Muscle of leg (tissue), 3 donors: ENCODE measurements at regions not wholly inside any gene's neighbourhood (a gene's known extent, or its start where the extent isn't known, plus 50 kb on each side); places are given as distances from the start of the nearest gene placed in this dataset.

Source experiments
- DNase-seq: peaks from one replicate; pipeline ENCODE4 v3.0.0; 2013
- H3K27ac ChIP-seq: one replicate; pipeline ENCODE4 v1.5.1; 2013; ENCODE audit warnings: mild to moderate bottlenecking, low read length, control low read depth
- H3K27me3 ChIP-seq: one replicate; pipeline ENCODE4 v1.6.1; 2013; ENCODE audit warnings: low read length; ENCODE audit not compliant: control insufficient read depth, insufficient read depth
- H3K36me3 ChIP-seq: one replicate; pipeline ENCODE4 v1.6.1; 2013; ENCODE audit warnings: low read length; ENCODE audit not compliant: control insufficient read depth, insufficient read depth
- H3K4me1 ChIP-seq: one replicate; pipeline ENCODE4 v1.6.1; 2013; ENCODE audit warnings: low read length; ENCODE audit not compliant: control insufficient read depth, insufficient read depth
- H3K4me3 ChIP-seq: one replicate; pipeline ENCODE4 v1.5.1; 2013; ENCODE audit warnings: low read length, control low read depth
- H3K9me3 ChIP-seq: replicated peaks from 2 replicates; pipeline ENCODE4 v1.6.1; 2013; ENCODE audit warnings: low read depth, low read length; ENCODE audit not compliant: control insufficient read depth
- WGBS: methylation state at CpG from one replicate; pipeline ENCODE4 v1.1.5; 2013; ENCODE audit warnings: missing lambda C conversion rate; ENCODE audit not compliant: insufficient coverage; 5-methylcytosine and 5-hydroxymethylcytosine counted together

GRCh38 chr10:118501171-118501570 lies 94.3 kb downstream of the PRLHR start:
- H3K36me3 ChIP-seq, result no peaks in the 10 kb centered on the region
- no peaks in the 10 kb centered on the region for H3K9me3 ChIP-seq
- H3K27me3 ChIP-seq, result no peaks in the 10 kb centered on the region
- no peak overlapping the region for H3K4me3 ChIP-seq
- 80% methylated on average over 2 of the region's 6 CpGs for WGBS
- H3K4me1 ChIP-seq, result peaks cover 4% of the 10 kb centered on the region
- no peak for DNase-seq
- no peak overlapping the region for H3K27ac ChIP-seq

DNA sequence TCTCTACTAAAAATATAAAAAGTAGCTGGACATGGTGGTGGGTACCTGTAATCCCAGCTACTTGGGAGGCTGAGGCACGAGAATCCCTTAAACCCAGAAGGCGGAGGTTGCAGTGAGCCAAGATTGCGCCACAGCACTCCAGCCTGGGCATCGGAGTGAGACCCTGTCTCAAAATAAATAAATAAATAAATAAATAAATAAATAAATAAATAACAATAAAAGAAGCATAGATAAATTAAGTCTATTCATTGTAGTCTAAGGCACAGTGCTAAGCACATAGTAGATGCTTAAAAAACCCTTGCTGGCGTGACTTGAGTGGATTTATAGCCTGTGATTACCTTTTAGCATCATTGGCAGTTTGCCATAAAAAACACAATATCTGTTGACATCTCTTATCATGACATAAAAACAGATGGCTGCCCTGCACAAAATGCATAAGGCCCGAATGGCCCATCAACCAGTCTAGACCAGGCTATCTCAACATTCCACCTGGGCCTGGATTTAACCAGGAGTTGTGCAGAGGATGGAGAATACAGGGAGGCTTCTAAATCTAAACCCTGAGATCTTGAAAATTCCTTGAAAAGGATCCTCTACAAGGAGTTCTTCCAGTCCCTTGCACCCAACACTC lies 94.9 kb downstream of the PRLHR start:
- H3K36me3 ChIP-seq, result no peaks in the 10 kb centered on the region
- H3K9me3 ChIP-seq, result no peaks in the 10 kb centered on the region
- no CpG with 5 or more reads among the region's 6 CpGs for WGBS
- no peaks in the 10 kb centered on the region for H3K27me3 ChIP-seq
- H3K27ac ChIP-seq, result no peak overlapping the region
- H3K4me1 ChIP-seq, result peaks cover 5% of the 10 kb centered on the region
- no peak overlapping the region for H3K4me3 ChIP-seq
- no peak for DNase-seq

- H3K27me3 ChIP-seq, result no peaks in the 10 kb centered on the region
Measured at GRCh38 chr10:118499186-118499585, 96.3 kb downstream of the PRLHR start.

GRCh38 chr10:118498623-118499022 lies 96.8 kb downstream of the PRLHR start:
- H3K9me3 ChIP-seq, result no peaks in the 10 kb centered on the region
- no peaks in the 10 kb centered on the region for H3K27me3 ChIP-seq
- H3K4me1 ChIP-seq, result peaks cover 10% of the 10 kb centered on the region
- 80% methylated on average over 2 of the region's 4 CpGs for WGBS
- DNase-seq, result no peak
- no peaks in the 10 kb centered on the region for H3K36me3 ChIP-seq
- no peak overlapping the region for H3K27ac ChIP-seq
- H3K4me3 ChIP-seq, result no peak overlapping the region

More at GRCh38 chr10:118499186-118499585, 96.3 kb downstream of the PRLHR start:
- Histone ChIP-seq H3K9me3 (no peaks in the 10 kb centered on the region), H3K36me3 (no peaks in the 10 kb centered on the region), H3K4me1 (peaks cover 10% of the 10 kb centered on the region), H3K27ac (no peak overlapping the region), H3K4me3 (no peak overlapping the region)
- no CpG with 5 or more reads among the region's 3 CpGs for WGBS
- DNase-seq, result no peak

GRCh38 chr10:118497227-118497626 lies 98.2 kb downstream of the PRLHR start:
- H3K4me1 ChIP-seq, result peaks cover 10% of the 10 kb centered on the region
- no peak for DNase-seq
- WGBS, result 30% methylated on average over 7 of the region's 8 CpGs
- H3K9me3 ChIP-seq, result no peaks in the 10 kb centered on the region
- no peaks in the 10 kb centered on the region for H3K36me3 ChIP-seq
- no peaks in the 10 kb centered on the region for H3K27me3 ChIP-seq
- H3K4me3 ChIP-seq, result no peak overlapping the region
- no peak overlapping the region for H3K27ac ChIP-seq

DNA sequence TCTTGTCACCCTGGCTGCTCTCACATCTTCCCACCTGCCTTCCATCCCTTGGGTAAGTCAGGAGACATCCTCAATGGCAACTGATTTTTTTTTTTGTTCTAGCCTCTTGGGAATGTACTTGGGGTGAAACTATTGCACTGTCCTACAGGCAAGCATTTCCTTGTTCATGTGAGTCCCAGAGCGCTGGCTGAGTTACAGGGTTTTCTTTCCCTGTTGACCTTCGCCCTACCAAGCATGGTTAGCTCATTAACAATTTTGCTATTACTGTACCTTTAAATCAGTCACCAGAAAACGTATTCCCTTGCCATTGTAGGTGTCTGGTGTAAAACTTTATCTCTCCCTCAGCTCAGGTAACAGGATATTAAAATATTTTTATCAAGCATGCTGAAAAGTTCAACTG lies 98.9 kb downstream of the PRLHR start:
- Histone ChIP-seq H3K27ac (no peak overlapping the region), H3K27me3 (no peaks in the 10 kb centered on the region), H3K4me3 (no peak overlapping the region), H3K4me1 (peaks cover 10% of the 10 kb centered on the region), H3K9me3 (no peaks in the 10 kb centered on the region), H3K36me3 (no peaks in the 10 kb centered on the region)
- DNase-seq, result no peak
- no CpG with 5 or more reads among the region's 3 CpGs for WGBS

DNA sequence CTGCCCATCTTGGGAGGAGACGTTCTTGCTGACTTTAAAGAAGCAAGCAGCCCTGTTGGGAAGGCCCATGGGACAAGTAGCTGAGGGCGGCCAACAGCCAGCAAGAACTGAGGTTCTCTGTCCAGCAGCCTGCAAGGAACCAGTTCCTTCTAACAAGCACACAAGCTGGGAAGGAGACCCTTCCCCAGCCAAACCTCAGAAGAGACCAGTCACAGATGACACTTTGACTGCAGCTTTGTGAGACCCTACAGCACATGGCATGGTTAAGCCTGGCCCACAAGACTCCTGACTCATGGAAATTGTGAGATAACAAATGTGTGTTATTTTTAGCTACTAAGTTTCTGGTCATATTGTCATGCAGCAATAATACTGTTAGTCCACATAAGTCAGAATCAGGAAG lies 99.9 kb downstream of the PRLHR start:
- 39% methylated on average over 2 of the region's 2 CpGs for WGBS
- peak; percentile 10 for DNase-seq
- H3K4me1 ChIP-seq, result peaks cover 10% of the 10 kb centered on the region

GRCh38 chr10:118491055-118491454 lies 104.4 kb downstream of the PRLHR start:
- 20% methylated on average over 1 of the region's 1 CpG for WGBS

More for the DNA sequence above, 99.9 kb downstream of the PRLHR start:
- H3K9me3 ChIP-seq, result no peaks in the 10 kb centered on the region
- no peak overlapping the region for H3K4me3 ChIP-seq
- H3K27ac ChIP-seq, result no peak overlapping the region
- H3K36me3 ChIP-seq, result no peaks in the 10 kb centered on the region
- H3K27me3 ChIP-seq, result no peaks in the 10 kb centered on the region

GRCh38 chr10:118488710-118489497 lies 106.5 kb downstream of the PRLHR start:
- H3K27me3 ChIP-seq, result no peaks in the 10 kb centered on the region
- H3K9me3 ChIP-seq, result no peaks in the 10 kb centered on the region
- no peak overlapping the region for H3K27ac ChIP-seq
- no peaks in the 10 kb centered on the region for H3K4me1 ChIP-seq
- no peak for DNase-seq
- no peak overlapping the region for H3K4me3 ChIP-seq
- no peaks in the 10 kb centered on the region for H3K36me3 ChIP-seq
- 63% methylated on average over 5 of the region's 7 CpGs for WGBS

More at GRCh38 chr10:118491055-118491454, 104.4 kb downstream of the PRLHR start:
- no peak overlapping the region for H3K4me3 ChIP-seq
- no peaks in the 10 kb centered on the region for H3K9me3 ChIP-seq
- no peak for DNase-seq
- H3K36me3 ChIP-seq, result no peaks in the 10 kb centered on the region
- H3K4me1 ChIP-seq, result peaks cover 5% of the 10 kb centered on the region
- H3K27ac ChIP-seq, result no peak overlapping the region
- H3K27me3 ChIP-seq, result no peaks in the 10 kb centered on the region

GRCh38 chr10:118485641-118486040 lies 109.8 kb downstream of the PRLHR start:
- no peaks in the 10 kb centered on the region for H3K9me3 ChIP-seq
- no peak for DNase-seq
- no peaks in the 10 kb centered on the region for H3K36me3 ChIP-seq
- H3K4me3 ChIP-seq, result no peak overlapping the region
- no peaks in the 10 kb centered on the region for H3K4me1 ChIP-seq
- WGBS, result 91% methylated on average over 8 of the region's 8 CpGs
- no peaks in the 10 kb centered on the region for H3K27me3 ChIP-seq
- no peak overlapping the region for H3K27ac ChIP-seq
